ENCODE measurements at regions not wholly inside any gene's neighbourhood (a gene's known extent, or its start where the extent isn't known, plus 50 kb on each side); places are given as distances from the start of the nearest gene placed in this dataset.

DNA sequence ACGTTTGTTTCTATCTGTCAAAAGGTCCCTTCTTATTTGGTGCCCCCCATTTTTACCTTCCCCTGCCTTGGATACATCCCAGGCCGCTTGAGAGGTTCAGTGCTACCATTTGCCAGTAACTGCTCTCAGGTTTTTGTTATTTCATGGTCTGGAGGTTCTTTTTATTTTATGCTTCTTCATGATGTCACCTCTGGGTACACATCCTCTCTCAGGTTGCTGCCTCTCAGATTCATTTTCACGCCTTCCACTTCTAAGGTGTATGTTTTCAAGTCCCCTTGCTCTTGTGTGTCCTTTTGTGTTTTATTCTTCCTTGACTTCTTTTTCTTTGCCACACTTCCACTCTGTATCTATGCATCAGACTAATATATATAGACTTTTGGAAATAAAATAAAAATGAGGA is 640.1 kb upstream of the AADAT start:
- no peaks in the 10 kb centered on the region for H3K9me1 ChIP-seq (replicated peaks; ENCODE audit: control insufficient read depth, extremely low read depth, insufficient read depth, low read length)
- no peak for FAIRE-seq

More for the DNA sequence above, 640.1 kb upstream of the AADAT start:
- CTCF ChIA-PET, result no interaction called here
- no TSS peak for BruUV-seq (replicated peaks)
- no peak for TF ChIP-seq EZH2 (IDR thresholded peaks at IDR 0.05; ENCODE audit: borderline replicate concordance, low read depth, low read length, severe bottlenecking)
- no peak for TF ChIP-seq MYC (IDR thresholded peaks at IDR 0.05; ENCODE audit: low read depth, low read length)
- no peak for TF ChIP-seq POLR2A (IDR thresholded peaks at IDR 0.05; ENCODE audit: low read depth, low read length)
- TF ChIP-seq, protein P1, sequence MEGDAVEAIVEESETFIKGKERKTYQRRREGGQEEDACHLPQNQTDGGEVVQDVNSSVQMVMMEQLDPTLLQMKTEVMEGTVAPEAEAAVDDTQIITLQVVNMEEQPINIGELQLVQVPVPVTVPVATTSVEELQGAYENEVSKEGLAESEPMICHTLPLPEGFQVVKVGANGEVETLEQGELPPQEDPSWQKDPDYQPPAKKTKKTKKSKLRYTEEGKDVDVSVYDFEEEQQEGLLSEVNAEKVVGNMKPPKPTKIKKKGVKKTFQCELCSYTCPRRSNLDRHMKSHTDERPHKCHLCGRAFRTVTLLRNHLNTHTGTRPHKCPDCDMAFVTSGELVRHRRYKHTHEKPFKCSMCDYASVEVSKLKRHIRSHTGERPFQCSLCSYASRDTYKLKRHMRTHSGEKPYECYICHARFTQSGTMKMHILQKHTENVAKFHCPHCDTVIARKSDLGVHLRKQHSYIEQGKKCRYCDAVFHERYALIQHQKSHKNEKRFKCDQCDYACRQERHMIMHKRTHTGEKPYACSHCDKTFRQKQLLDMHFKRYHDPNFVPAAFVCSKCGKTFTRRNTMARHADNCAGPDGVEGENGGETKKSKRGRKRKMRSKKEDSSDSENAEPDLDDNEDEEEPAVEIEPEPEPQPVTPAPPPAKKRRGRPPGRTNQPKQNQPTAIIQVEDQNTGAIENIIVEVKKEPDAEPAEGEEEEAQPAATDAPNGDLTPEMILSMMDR (IDR thresholded peaks at IDR 0.05; ENCODE audit: extremely low read depth in 1 of 2, insufficient read depth in 1 of 2, low read depth in 1 of 2, low read length in 2 of 2), result no peak
- TF ChIP-seq, protein P2, sequence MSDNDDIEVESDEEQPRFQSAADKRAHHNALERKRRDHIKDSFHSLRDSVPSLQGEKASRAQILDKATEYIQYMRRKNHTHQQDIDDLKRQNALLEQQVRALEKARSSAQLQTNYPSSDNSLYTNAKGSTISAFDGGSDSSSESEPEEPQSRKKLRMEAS (IDR thresholded peaks at IDR 0.05; ENCODE audit: insufficient read depth, insufficient read length), result no peak
- TF ChIP-seq POLR2AphosphoS5 (IDR thresholded peaks at IDR 0.05; ENCODE audit: insufficient read depth, low read depth, low read length), result no peak
- no peak for TF ChIP-seq JUN (IDR thresholded peaks at IDR 0.05; ENCODE audit: borderline replicate concordance, insufficient read depth, insufficient read length, low read depth)
- TF ChIP-seq GATA2 (IDR thresholded peaks at IDR 0.05; ENCODE audit: insufficient read depth, insufficient read length, low read depth, low read length), result no peak
- TF ChIP-seq FOS (IDR thresholded peaks at IDR 0.05; ENCODE audit: borderline replicate concordance, insufficient read depth, low read length), result no peak
- dilution Hi-C loops (cut with MboI; ENCODE audit: extremely low pct_ligation_motif_present, low sequenced_read_pairs), result no loop called here
- H3K79me2 ChIP-seq (ENCODE audit: control insufficient read depth, insufficient read depth, low read length), result no peaks in the 10 kb centered on the region
- no peaks in the 10 kb centered on the region for H3K36me3 ChIP-seq (ENCODE audit: control insufficient read depth in 2 of 2, extremely low read depth in 1 of 2, insufficient read depth in 2 of 2, low read length in 2 of 2)
- no peak overlapping the region for H3K27ac ChIP-seq (ENCODE audit: insufficient read depth, low read depth, low read length)
- intact Hi-C loops (cut with micrococcal nuclease), result no loop called here
- no peak overlapping the region for H2AFZ ChIP-seq (ENCODE audit: low read depth, low read length)
- H3K4me3 ChIP-seq (replicated peaks in 1 of 3; ENCODE audit: insufficient read depth in 1 of 3, low read depth in 1 of 3, low read length in 3 of 3), result no peak overlapping the region
- no peaks in the 10 kb centered on the region for H3K27me3 ChIP-seq (ENCODE audit: control insufficient read depth in 2 of 2, insufficient read depth in 2 of 2, low read length in 2 of 2)
- H3K4me2 ChIP-seq (ENCODE audit: insufficient read depth, low read length), result no peak overlapping the region
- no peak for DNase-seq (ENCODE audit: low read depth, low spot score)
- POLR2A ChIA-PET, result no interaction called here
- H3K9ac ChIP-seq (replicated peaks; ENCODE audit: extremely low read depth, insufficient read depth, low read length), result no peak overlapping the region
- H4K20me1 ChIP-seq (replicated peaks; ENCODE audit: control insufficient read depth, extremely low read depth, insufficient read depth, low read length), result no peaks in the 10 kb centered on the region
- no peaks in the 10 kb centered on the region for H3K4me1 ChIP-seq (ENCODE audit: control insufficient read depth, extremely low read depth, insufficient read depth, low read length)
- H3K9me3 ChIP-seq (replicated peaks; ENCODE audit: control insufficient read depth, insufficient read depth, low read length), result peaks cover 2% of the 10 kb centered on the region
